T-helper 1 cell treated with Interleukin-12 subunit alpha and Interleukin-12 subunit beta and Interleukin-4 antibody, amounts not matched to agents 30 μg/mL and 1 μg/mL, for 36 hours (primary cell): ENCODE measurements at regions not wholly inside any gene's neighbourhood (a gene's known extent, or its start where the extent isn't known, plus 50 kb on each side); places are given as distances from the start of the nearest gene placed in this dataset.
A peak's percentile ranks its signal among the peaks of the same experiment; 100 is the strongest.
"Not testable (repeated sequence)": the region's sequence is repeated elsewhere in the genome, so short reads cannot be mapped to it uniquely, and the experiment has no call there.

Experiments
- H3K27ac Mint-ChIP-seq: one replicate; pipeline ENCODE4 v1.8.0; 2021; ENCODE audit warnings: mild to moderate bottlenecking, mixed read lengths
- H3K27me3 Mint-ChIP-seq: one replicate; pipeline ENCODE4 v1.8.0; 2021; ENCODE audit warnings: low read depth, mixed read lengths
- H3K36me3 Mint-ChIP-seq: one replicate; pipeline ENCODE4 v1.8.0; 2021; ENCODE audit warnings: low read depth, mixed read lengths
- H3K4me1 Mint-ChIP-seq: one replicate; pipeline ENCODE4 v1.8.0; 2021; ENCODE audit warnings: low read depth, mixed read lengths
- H3K4me3 Mint-ChIP-seq: one replicate; pipeline ENCODE4 v1.8.0; 2021; ENCODE audit warnings: mild to moderate bottlenecking, moderate library complexity, mixed read lengths
- H3K9me3 Mint-ChIP-seq: one replicate; pipeline ENCODE4 v1.8.0; 2021; ENCODE audit warnings: mixed read lengths

- no peaks in the 10 kb centered on the region for H3K27me3 Mint-ChIP-seq
- H3K36me3 Mint-ChIP-seq: no peaks in the 10 kb centered on the region
- no peaks in the 10 kb centered on the region for H3K9me3 Mint-ChIP-seq
- H3K4me1 Mint-ChIP-seq: peaks cover 16% of the 10 kb centered on the region
- H3K27ac Mint-ChIP-seq: peak overlapping the region; percentile 47
- H3K4me3 Mint-ChIP-seq: peak overlapping the region; percentile 7
Observed at GRCh38 chr14:22106700-22107697, 433.4 kb upstream of the OR4E1 start.

GRCh38 chr14:22105624-22106006 lies 432.0 kb upstream of the OR4E1 start:
- no peaks in the 10 kb centered on the region for H3K36me3 Mint-ChIP-seq
- peak overlapping the region; percentile 42 for H3K27ac Mint-ChIP-seq
- H3K9me3 Mint-ChIP-seq: no peaks in the 10 kb centered on the region
- H3K4me1 Mint-ChIP-seq: peaks cover 14% of the 10 kb centered on the region
- peak overlapping the region; percentile 50 for H3K4me3 Mint-ChIP-seq
- no peaks in the 10 kb centered on the region for H3K27me3 Mint-ChIP-seq

- H3K27ac Mint-ChIP-seq: peak overlapping the region; percentile 42
- peak overlapping the region; percentile 50 for H3K4me3 Mint-ChIP-seq
- H3K27me3 Mint-ChIP-seq: no peaks in the 10 kb centered on the region
- H3K4me1 Mint-ChIP-seq: peaks cover 16% of the 10 kb centered on the region
- no peaks in the 10 kb centered on the region for H3K36me3 Mint-ChIP-seq
- H3K9me3 Mint-ChIP-seq: no peaks in the 10 kb centered on the region
Observed at GRCh38 chr14:22105006-22105623, 431.5 kb upstream of the OR4E1 start.

GRCh38 chr14:22100764-22101120 lies 427.1 kb upstream of the OR4E1 start:
- H3K36me3 Mint-ChIP-seq: not testable (repeated sequence)

GRCh38 chr14:22099942-22100763 lies 426.5 kb upstream of the OR4E1 start:
- no peaks in the 10 kb centered on the region for H3K36me3 Mint-ChIP-seq
- no peaks in the 10 kb centered on the region for H3K9me3 Mint-ChIP-seq
- no peaks in the 10 kb centered on the region for H3K27me3 Mint-ChIP-seq
- H3K4me1 Mint-ChIP-seq: peaks cover 47% of the 10 kb centered on the region
- no peak overlapping the region for H3K4me3 Mint-ChIP-seq
- no peak overlapping the region for H3K27ac Mint-ChIP-seq

More at GRCh38 chr14:22100764-22101120, 427.1 kb upstream of the OR4E1 start:
- not testable (repeated sequence) for H3K27me3 Mint-ChIP-seq, H3K27ac Mint-ChIP-seq, H3K9me3 Mint-ChIP-seq, H3K4me3 Mint-ChIP-seq
- H3K4me1 Mint-ChIP-seq: peaks cover 48% of the 10 kb centered on the region

- H3K27me3 Mint-ChIP-seq: no peaks in the 10 kb centered on the region
- H3K36me3 Mint-ChIP-seq: no peaks in the 10 kb centered on the region
- no peaks in the 10 kb centered on the region for H3K9me3 Mint-ChIP-seq
- H3K27ac Mint-ChIP-seq: peak overlapping the region; percentile 94
- H3K4me1 Mint-ChIP-seq: peaks cover 41% of the 10 kb centered on the region
- H3K4me3 Mint-ChIP-seq: peak overlapping the region; percentile 44
Observed at GRCh38 chr14:22098435-22098834, 424.8 kb upstream of the OR4E1 start.

- Mint-ChIP-seq H3K4me3 (peak overlapping the region; percentile 80), H3K4me1 (peaks cover 45% of the 10 kb centered on the region), H3K27me3 (no peaks in the 10 kb centered on the region), H3K9me3 (no peaks in the 10 kb centered on the region), H3K36me3 (peaks cover 2% of the 10 kb centered on the region), H3K27ac (peak overlapping the region; percentile 94)
Observed at GRCh38 chr14:22097586-22098292, 424.1 kb upstream of the OR4E1 start.

GRCh38 chr14:22097072-22097471 lies 423.5 kb upstream of the OR4E1 start:
- Mint-ChIP-seq H3K9me3 (no peaks in the 10 kb centered on the region), H3K4me3 (peak overlapping the region; percentile 80), H3K36me3 (peaks cover 2% of the 10 kb centered on the region), H3K27me3 (no peaks in the 10 kb centered on the region), H3K27ac (peak overlapping the region; percentile 94), H3K4me1 (peaks cover 45% of the 10 kb centered on the region)

GRCh38 chr14:22096514-22096895 lies 422.9 kb upstream of the OR4E1 start:
- H3K36me3 Mint-ChIP-seq: peaks cover 2% of the 10 kb centered on the region

GRCh38 chr14:22095860-22096513 lies 422.4 kb upstream of the OR4E1 start:
- Mint-ChIP-seq H3K4me1 (peaks cover 45% of the 10 kb centered on the region), H3K9me3 (no peaks in the 10 kb centered on the region), H3K36me3 (peaks cover 2% of the 10 kb centered on the region), H3K4me3 (peak overlapping the region; percentile 80), H3K27ac (peak overlapping the region; percentile 94), H3K27me3 (no peaks in the 10 kb centered on the region)

More at GRCh38 chr14:22096514-22096895, 422.9 kb upstream of the OR4E1 start:
- H3K27me3 Mint-ChIP-seq: no peaks in the 10 kb centered on the region
- H3K4me1 Mint-ChIP-seq: peaks cover 45% of the 10 kb centered on the region
- H3K9me3 Mint-ChIP-seq: no peaks in the 10 kb centered on the region
- peak overlapping the region; percentile 94 for H3K27ac Mint-ChIP-seq
- H3K4me3 Mint-ChIP-seq: peak overlapping the region; percentile 80

- Mint-ChIP-seq H3K9me3 (no peaks in the 10 kb centered on the region), H3K4me3 (no peak overlapping the region), H3K27me3 (no peaks in the 10 kb centered on the region), H3K4me1 (peaks cover 14% of the 10 kb centered on the region), H3K27ac (no peak overlapping the region), H3K36me3 (peaks cover 5% of the 10 kb centered on the region)
Observed at GRCh38 chr14:22089940-22090339, 416.3 kb upstream of the OR4E1 start.

GRCh38 chr14:22088614-22089342 lies 415.2 kb upstream of the OR4E1 start:
- H3K9me3 Mint-ChIP-seq: no peaks in the 10 kb centered on the region
- no peak overlapping the region for H3K4me3 Mint-ChIP-seq
- H3K4me1 Mint-ChIP-seq: peaks cover 23% of the 10 kb centered on the region
- no peaks in the 10 kb centered on the region for H3K27me3 Mint-ChIP-seq
- no peak overlapping the region for H3K27ac Mint-ChIP-seq
- peaks cover 5% of the 10 kb centered on the region for H3K36me3 Mint-ChIP-seq

GRCh38 chr14:22086131-22086530 lies 412.5 kb upstream of the OR4E1 start:
- Mint-ChIP-seq H3K36me3 (peaks cover 2% of the 10 kb centered on the region), H3K27ac (peak overlapping the region; percentile 85), H3K27me3 (no peaks in the 10 kb centered on the region), H3K4me3 (peak overlapping the region; percentile 75), H3K9me3 (no peaks in the 10 kb centered on the region), H3K4me1 (peaks cover 22% of the 10 kb centered on the region)
